Liver (tissue), 8 donors: ENCODE measurements at regions not wholly inside any gene's neighbourhood (a gene's known extent, or its start where the extent isn't known, plus 50 kb on each side); places are given as distances from the start of the nearest gene placed in this dataset.

ENCODE experiments used
- DNase-seq: peaks from one replicate; pipeline ENCODE4 v3.0.0-alpha.2; 2017; ENCODE audit warnings: low spot score
- H3K27ac ChIP-seq, 2 donors: one replicate each; pipeline ENCODE4 v1.7.0; 2013; ENCODE audit warnings: inconsistent platforms in 2 of 2, low read length in 2 of 2, control low read depth in 1 of 2, low read depth in 1 of 2, mild to moderate bottlenecking in 1 of 2
- H3K27me3 ChIP-seq, 4 donors: one replicate each; pipeline versions ENCODE4 v1.6.1 to v1.7.0; 2013; ENCODE audit warnings: low read length in 3 of 4, inconsistent platforms in 1 of 4, mild to moderate bottlenecking in 1 of 4, moderate library complexity in 1 of 4; ENCODE audit not compliant: control insufficient read depth in 4 of 4, insufficient read depth in 4 of 4
- H3K36me3 ChIP-seq, 4 donors: one replicate each; pipeline versions ENCODE4 v1.6.1 to v1.7.0; 2013; ENCODE audit warnings: low read length in 3 of 4, mild to moderate bottlenecking in 3 of 4, low read depth in 1 of 4, moderate library complexity in 1 of 4; ENCODE audit not compliant: control insufficient read depth in 4 of 4, insufficient read depth in 3 of 4
- H3K4me1 ChIP-seq, 4 donors: one replicate each; pipeline versions ENCODE4 v1.6.1 to v1.7.0; 2013; ENCODE audit warnings: low read length in 3 of 4, mild to moderate bottlenecking in 3 of 4, moderate library complexity in 1 of 4; ENCODE audit not compliant: control insufficient read depth in 4 of 4, insufficient read depth in 4 of 4
- H3K4me3 ChIP-seq, 3 donors: one replicate each; pipeline versions ENCODE4 v1.6.1 to v1.7.0; 2013; ENCODE audit warnings: low read length in 3 of 3, control low read depth in 1 of 3, low read depth in 1 of 3, mild to moderate bottlenecking in 1 of 3
- H3K9ac ChIP-seq, 2 donors: one replicate each; pipeline ENCODE4 v1.7.0; 2013; ENCODE audit warnings: low read length in 2 of 2, mild to moderate bottlenecking in 2 of 2, moderate library complexity in 2 of 2, control low read depth in 1 of 2, low read depth in 1 of 2
- H3K9me3 ChIP-seq, 4 donors: one replicate each; pipeline versions ENCODE4 v1.6.1 to v1.7.0; 2013; ENCODE audit warnings: low read length in 3 of 4; ENCODE audit not compliant: control insufficient read depth in 4 of 4
- EGR1 ChIP-seq, 2 donors: IDR thresholded peaks; 2 replicates each; pipeline ENCODE4 v1.6.1; 2016 to 2018; ENCODE audit warnings: antibody characterized with exemption in 2 of 2, low read depth in 2 of 2
- FOXA1 ChIP-seq: IDR thresholded peaks from 2 replicates; pipeline ENCODE4 v1.6.1; 2016; ENCODE audit warnings: antibody characterized with exemption
- FOXA2 ChIP-seq: IDR thresholded peaks from 2 replicates; pipeline ENCODE4 v1.6.1; 2016; ENCODE audit warnings: antibody characterized with exemption
- HNF4A ChIP-seq, 2 donors: conservative IDR thresholded peaks; 2 replicates each; pipeline ENCODE4 v1.6.1; 2016; ENCODE audit warnings: antibody characterized with exemption in 2 of 2, mild to moderate bottlenecking in 2 of 2
- HNF4G ChIP-seq: IDR thresholded peaks from 2 replicates; pipeline ENCODE4 v1.6.1; 2016; ENCODE audit warnings: antibody characterized with exemption
- JUND ChIP-seq, 2 donors: IDR thresholded peaks; 2 replicates each; pipeline ENCODE4 v1.6.1; 2016; ENCODE audit warnings: antibody characterized with exemption in 2 of 2
- NR2F2 ChIP-seq: IDR thresholded peaks from 2 replicates; pipeline ENCODE4 v1.6.1; 2016; ENCODE audit warnings: antibody characterized with exemption
- RAD21 ChIP-seq, 2 donors: IDR thresholded peaks; 2 replicates each; pipeline ENCODE4 v1.6.1; 2016; ENCODE audit warnings: antibody characterized with exemption in 2 of 2, mild to moderate bottlenecking in 2 of 2
- RXRA ChIP-seq, 2 donors: IDR thresholded peaks; 2 replicates each; pipeline ENCODE4 v1.6.1; 2017 to 2018; ENCODE audit warnings: antibody characterized with exemption in 2 of 2, mild to moderate bottlenecking in 1 of 2
- SP1 ChIP-seq: IDR thresholded peaks from 2 replicates; pipeline ENCODE4 v1.6.1; 2018; ENCODE audit warnings: antibody characterized with exemption, mild to moderate bottlenecking
- YY1 ChIP-seq: IDR thresholded peaks from 2 replicates; pipeline ENCODE4 v1.6.1; 2016; ENCODE audit warnings: antibody characterized with exemption, mild to moderate bottlenecking
- WGBS: extraction: QIAGEN DNeasy Blood & Tissue Kit; methylation state at CpG from one replicate; pipeline ENCODE4 v1.1.7; 2013; 5-methylcytosine and 5-hydroxymethylcytosine counted together
- TF ChIP-seq, protein P1 (sequence below): IDR thresholded peaks from 2 replicates; pipeline ENCODE4 v1.6.1; 2016; ENCODE audit warnings: antibody characterized with exemption, mild to moderate bottlenecking
- TF ChIP-seq, protein P2 (sequence below): IDR thresholded peaks from 2 replicates; pipeline ENCODE4 v1.6.1; 2016; ENCODE audit warnings: antibody characterized with exemption
- TF ChIP-seq, protein P3 (sequence below): fragments of 150-350 bp; IDR thresholded peaks from 2 replicates; pipeline ENCODE4 v1.5.1; 2017; ENCODE audit warnings: improper control_type of control experiment, low read depth, low read length; ENCODE audit not compliant: missing input control
- TF ChIP-seq, protein P4 (sequence below): IDR thresholded peaks from 2 replicates; pipeline ENCODE4 v1.6.1; 2016; ENCODE audit warnings: antibody characterized with exemption
- donor health status: healthy.
- donor health status: healthy.
- donor health status: healthy.
- donor health status: healthy.
- donor health status: healthy.

DNA sequence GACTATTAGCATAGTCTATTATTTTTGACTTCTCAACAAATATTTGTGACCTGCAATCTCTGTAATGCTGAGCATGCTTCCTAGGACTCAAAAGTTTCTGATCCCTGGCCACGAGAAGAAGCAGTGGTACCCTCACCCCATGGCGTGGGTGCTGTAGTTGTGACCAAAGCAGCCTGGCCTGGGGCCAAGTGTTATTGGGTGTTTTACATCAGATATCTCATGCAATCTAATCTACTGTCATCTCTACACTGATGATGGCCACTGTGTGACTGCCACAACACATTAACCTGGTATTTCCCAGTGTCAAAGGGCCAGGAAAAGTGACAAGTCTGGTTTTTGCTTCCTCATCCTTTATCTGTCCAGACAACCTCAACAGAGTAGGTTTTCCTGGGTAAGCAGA, 80.8 kb upstream of the WIPF1 start (continued):
- TF ChIP-seq, protein P1, sequence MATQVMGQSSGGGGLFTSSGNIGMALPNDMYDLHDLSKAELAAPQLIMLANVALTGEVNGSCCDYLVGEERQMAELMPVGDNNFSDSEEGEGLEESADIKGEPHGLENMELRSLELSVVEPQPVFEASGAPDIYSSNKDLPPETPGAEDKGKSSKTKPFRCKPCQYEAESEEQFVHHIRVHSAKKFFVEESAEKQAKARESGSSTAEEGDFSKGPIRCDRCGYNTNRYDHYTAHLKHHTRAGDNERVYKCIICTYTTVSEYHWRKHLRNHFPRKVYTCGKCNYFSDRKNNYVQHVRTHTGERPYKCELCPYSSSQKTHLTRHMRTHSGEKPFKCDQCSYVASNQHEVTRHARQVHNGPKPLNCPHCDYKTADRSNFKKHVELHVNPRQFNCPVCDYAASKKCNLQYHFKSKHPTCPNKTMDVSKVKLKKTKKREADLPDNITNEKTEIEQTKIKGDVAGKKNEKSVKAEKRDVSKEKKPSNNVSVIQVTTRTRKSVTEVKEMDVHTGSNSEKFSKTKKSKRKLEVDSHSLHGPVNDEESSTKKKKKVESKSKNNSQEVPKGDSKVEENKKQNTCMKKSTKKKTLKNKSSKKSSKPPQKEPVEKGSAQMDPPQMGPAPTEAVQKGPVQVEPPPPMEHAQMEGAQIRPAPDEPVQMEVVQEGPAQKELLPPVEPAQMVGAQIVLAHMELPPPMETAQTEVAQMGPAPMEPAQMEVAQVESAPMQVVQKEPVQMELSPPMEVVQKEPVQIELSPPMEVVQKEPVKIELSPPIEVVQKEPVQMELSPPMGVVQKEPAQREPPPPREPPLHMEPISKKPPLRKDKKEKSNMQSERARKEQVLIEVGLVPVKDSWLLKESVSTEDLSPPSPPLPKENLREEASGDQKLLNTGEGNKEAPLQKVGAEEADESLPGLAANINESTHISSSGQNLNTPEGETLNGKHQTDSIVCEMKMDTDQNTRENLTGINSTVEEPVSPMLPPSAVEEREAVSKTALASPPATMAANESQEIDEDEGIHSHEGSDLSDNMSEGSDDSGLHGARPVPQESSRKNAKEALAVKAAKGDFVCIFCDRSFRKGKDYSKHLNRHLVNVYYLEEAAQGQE, result no peak

DNA sequence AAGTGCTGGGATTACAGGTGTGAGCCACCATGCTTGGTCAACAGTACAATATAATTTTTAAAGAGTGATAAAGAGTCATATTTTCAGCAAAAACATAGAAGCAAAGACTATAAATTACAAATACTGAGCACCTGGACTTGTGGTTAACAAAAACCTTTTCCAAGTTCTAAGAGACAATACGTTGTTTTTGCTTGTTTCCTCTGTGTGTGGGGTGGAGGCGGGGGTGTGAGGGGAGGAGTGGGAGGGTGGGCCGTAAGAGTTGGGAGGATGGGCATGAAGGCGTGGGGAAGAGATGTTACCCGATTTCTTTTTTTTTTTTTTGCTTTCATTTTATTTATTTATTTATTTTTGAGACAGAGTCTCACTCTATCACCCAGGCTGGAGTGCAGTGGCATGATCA, 78.0 kb upstream of the WIPF1 start:
- Histone ChIP-seq H3K27me3 (peaks cover 0 to 5% (median 0%) of the 10 kb centered on the region in 4 donors), H3K4me3 (no peak overlapping the region), H3K4me1 (no peaks in the 10 kb centered on the region), H3K9ac (no peak overlapping the region), H3K36me3 (no peaks in the 10 kb centered on the region), H3K9me3 (peaks cover 0 to 8% (median under 1%) of the 10 kb centered on the region in 4 donors), H3K27ac (no peak overlapping the region)
- WGBS, result 86% methylated on average over 5 of the region's 5 CpGs
- no peak for TF ChIP-seq FOXA1
- TF ChIP-seq JUND (IDR thresholded peaks at IDR 0.05), result no peak
- TF ChIP-seq RXRA (IDR thresholded peaks at IDR 0.05), result no peak
- no peak for TF ChIP-seq YY1
- TF ChIP-seq NR2F2, result no peak
- TF ChIP-seq SP1, result no peak
- TF ChIP-seq EGR1 (IDR thresholded peaks at IDR 0.05; ENCODE audit: low read depth in 2 of 2), result no peak
- TF ChIP-seq, protein P1, result no peak
- TF ChIP-seq HNF4G, result no peak
- DNase-seq, result no peak

DNA sequence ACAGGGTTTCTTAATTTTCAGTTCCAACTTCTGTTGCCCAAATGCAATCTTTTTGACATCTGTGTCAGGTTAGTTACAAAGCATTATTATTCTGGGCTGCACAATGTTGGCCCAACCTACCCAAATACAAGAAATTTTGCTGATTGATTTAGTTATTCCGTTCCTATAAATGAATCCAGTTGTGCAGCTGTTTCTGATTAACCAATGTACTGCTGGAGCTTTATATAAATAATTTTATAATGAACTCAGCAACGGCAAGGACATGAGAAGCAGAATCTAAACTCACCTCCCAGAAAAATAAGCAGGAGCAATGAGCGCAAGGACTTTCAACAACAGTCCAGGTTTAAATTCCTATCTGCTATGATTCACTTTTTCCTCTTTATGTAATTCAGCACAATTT, 76.3 kb upstream of the WIPF1 start:
- H3K27me3 ChIP-seq, result peaks cover 0 to 5% (median 0%) of the 10 kb centered on the region in 4 donors
- TF ChIP-seq, protein P2, sequence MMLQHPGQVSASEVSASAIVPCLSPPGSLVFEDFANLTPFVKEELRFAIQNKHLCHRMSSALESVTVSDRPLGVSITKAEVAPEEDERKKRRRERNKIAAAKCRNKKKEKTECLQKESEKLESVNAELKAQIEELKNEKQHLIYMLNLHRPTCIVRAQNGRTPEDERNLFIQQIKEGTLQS, result no peak
- no peak for TF ChIP-seq YY1
- TF ChIP-seq NR2F2, result no peak
- no peak for TF ChIP-seq RAD21 (IDR thresholded peaks at IDR 0.05)
- TF ChIP-seq, protein P3, sequence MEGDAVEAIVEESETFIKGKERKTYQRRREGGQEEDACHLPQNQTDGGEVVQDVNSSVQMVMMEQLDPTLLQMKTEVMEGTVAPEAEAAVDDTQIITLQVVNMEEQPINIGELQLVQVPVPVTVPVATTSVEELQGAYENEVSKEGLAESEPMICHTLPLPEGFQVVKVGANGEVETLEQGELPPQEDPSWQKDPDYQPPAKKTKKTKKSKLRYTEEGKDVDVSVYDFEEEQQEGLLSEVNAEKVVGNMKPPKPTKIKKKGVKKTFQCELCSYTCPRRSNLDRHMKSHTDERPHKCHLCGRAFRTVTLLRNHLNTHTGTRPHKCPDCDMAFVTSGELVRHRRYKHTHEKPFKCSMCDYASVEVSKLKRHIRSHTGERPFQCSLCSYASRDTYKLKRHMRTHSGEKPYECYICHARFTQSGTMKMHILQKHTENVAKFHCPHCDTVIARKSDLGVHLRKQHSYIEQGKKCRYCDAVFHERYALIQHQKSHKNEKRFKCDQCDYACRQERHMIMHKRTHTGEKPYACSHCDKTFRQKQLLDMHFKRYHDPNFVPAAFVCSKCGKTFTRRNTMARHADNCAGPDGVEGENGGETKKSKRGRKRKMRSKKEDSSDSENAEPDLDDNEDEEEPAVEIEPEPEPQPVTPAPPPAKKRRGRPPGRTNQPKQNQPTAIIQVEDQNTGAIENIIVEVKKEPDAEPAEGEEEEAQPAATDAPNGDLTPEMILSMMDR, result no peak
- TF ChIP-seq SP1, result no peak
- TF ChIP-seq, protein P4, sequence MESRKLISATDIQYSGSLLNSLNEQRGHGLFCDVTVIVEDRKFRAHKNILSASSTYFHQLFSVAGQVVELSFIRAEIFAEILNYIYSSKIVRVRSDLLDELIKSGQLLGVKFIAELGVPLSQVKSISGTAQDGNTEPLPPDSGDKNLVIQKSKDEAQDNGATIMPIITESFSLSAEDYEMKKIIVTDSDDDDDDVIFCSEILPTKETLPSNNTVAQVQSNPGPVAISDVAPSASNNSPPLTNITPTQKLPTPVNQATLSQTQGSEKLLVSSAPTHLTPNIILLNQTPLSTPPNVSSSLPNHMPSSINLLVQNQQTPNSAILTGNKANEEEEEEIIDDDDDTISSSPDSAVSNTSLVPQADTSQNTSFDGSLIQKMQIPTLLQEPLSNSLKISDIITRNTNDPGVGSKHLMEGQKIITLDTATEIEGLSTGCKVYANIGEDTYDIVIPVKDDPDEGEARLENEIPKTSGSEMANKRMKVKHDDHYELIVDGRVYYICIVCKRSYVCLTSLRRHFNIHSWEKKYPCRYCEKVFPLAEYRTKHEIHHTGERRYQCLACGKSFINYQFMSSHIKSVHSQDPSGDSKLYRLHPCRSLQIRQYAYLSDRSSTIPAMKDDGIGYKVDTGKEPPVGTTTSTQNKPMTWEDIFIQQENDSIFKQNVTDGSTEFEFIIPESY, result no peak
- TF ChIP-seq JUND (IDR thresholded peaks at IDR 0.05), result no peak
- no peak for TF ChIP-seq EGR1 (IDR thresholded peaks at IDR 0.05; ENCODE audit: low read depth in 2 of 2)
- TF ChIP-seq FOXA2, result no peak
- no peak for TF ChIP-seq HNF4A (conservative IDR thresholded peaks at IDR 0.05)
- no peaks in the 10 kb centered on the region for H3K4me1 ChIP-seq
- 83% methylated on average over 3 of the region's 3 CpGs for WGBS
- no peak for DNase-seq
- H3K4me3 ChIP-seq, result no peak overlapping the region
- H3K27ac ChIP-seq, result no peak overlapping the region
- no peak overlapping the region for H3K9ac ChIP-seq
- peaks cover 0 to 8% (median under 1%) of the 10 kb centered on the region in 4 donors for H3K9me3 ChIP-seq
- no peaks in the 10 kb centered on the region for H3K36me3 ChIP-seq
